GM18526 (cell line): ENCODE measurements at regions not wholly inside any gene's neighbourhood (a gene's known extent, or its start where the extent isn't known, plus 50 kb on each side); places are given as distances from the start of the nearest gene placed in this dataset.
A peak's percentile ranks its signal among the peaks of the same experiment; 100 is the strongest.

Experiments used
- POLR2A ChIP-seq: IDR thresholded peaks from 3 replicates; pipeline ENCODE4 v1.6.1; 2011; ENCODE audit not compliant: insufficient read length; ENCODE audit errors: extremely low read depth

- TF ChIP-seq POLR2A: no peak
These were observed 83.6 kb upstream of the PPARA start for GRCh38 chr22:46066691-46067090.

GRCh38 chr22:46067159-46068111 lies 82.9 kb upstream of the PPARA start:
- no peak for TF ChIP-seq POLR2A

- TF ChIP-seq POLR2A: no peak
These were observed 82.1 kb upstream of the PPARA start for GRCh38 chr22:46068181-46068592.

GRCh38 chr22:46068593-46069491 lies 81.5 kb upstream of the PPARA start:
- no peak for TF ChIP-seq POLR2A

- TF ChIP-seq POLR2A: peak; percentile 56
These were observed 80.7 kb upstream of the PPARA start for GRCh38 chr22:46069521-46070214.

- no peak for TF ChIP-seq POLR2A
These were observed 80.0 kb upstream of the PPARA start for GRCh38 chr22:46070215-46070802.

GRCh38 chr22:46070803-46071450 lies 79.4 kb upstream of the PPARA start:
- peak; percentile 42 for TF ChIP-seq POLR2A

- TF ChIP-seq POLR2A: peak; percentile 2
These were observed 78.7 kb upstream of the PPARA start for GRCh38 chr22:46071451-46072109.

GRCh38 chr22:46072110-46072881 lies 78.0 kb upstream of the PPARA start:
- peak; percentile 13 for TF ChIP-seq POLR2A

GRCh38 chr22:46072981-46073682 lies 77.2 kb upstream of the PPARA start:
- TF ChIP-seq POLR2A: no peak

- TF ChIP-seq POLR2A: no peak
These were observed 76.4 kb upstream of the PPARA start for GRCh38 chr22:46073683-46074504.
